GM21447 (cell line): ENCODE measurements at regions not wholly inside any gene's neighbourhood (a gene's known extent, or its start where the extent isn't known, plus 50 kb on each side); places are given as distances from the start of the nearest gene placed in this dataset.
"Not testable (repeated sequence)": the region's sequence is repeated elsewhere in the genome, so short reads cannot be mapped to it uniquely, and the experiment has no call there.

Experiments
- ATAC-seq: cut with Tn5 transposase; IDR thresholded peaks from one replicate; pipeline ENCODE4 v1.9.1; 2021; ENCODE audit not compliant: unreplicated experiment

DNA sequence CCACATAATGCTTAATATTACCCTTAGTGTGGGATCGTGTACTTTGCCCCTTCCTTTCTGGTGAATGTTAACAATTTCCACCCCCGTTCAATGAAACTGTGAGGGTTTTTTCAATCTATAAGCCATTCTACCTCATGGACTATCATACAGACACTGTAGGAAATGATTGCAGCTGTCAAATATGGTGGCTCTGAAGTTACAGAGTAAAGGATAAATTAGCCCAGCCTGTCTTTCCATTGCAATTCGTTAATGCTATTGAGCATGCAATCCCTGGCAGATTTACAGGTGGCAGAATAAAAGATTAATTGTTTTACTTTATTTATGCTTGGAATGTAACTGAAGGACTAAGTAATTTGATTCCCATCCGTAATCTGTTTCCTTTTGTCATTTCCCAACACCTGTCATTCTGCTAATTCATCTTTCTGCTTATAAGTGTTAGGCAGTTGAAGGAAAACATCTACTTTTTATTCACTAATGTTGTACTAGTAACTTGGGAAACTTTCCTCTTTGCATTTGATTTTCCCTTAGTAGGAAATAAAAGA, 1211.6 kb upstream of the LRRN3 start:
- ATAC-seq, result no peak

DNA sequence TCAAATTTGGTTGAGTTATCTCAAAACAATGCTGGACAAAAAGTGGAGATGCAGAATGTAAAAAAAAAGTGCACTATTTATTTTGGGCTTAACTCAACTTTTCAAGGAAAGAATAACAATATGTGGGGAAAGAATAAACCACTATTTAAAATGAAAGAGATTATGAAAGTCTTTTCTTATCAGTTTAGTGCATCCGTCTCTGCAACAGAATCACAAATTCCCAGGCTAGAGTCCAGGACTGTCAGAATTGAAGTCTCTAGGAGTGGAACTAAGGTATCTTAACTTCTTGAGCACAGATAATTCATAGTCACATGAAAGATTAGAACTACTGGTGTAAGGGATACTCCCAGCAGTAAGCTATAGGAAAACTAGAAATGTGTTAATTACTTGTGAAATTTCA, 1200.3 kb upstream of the LRRN3 start:
- no peak for ATAC-seq

DNA sequence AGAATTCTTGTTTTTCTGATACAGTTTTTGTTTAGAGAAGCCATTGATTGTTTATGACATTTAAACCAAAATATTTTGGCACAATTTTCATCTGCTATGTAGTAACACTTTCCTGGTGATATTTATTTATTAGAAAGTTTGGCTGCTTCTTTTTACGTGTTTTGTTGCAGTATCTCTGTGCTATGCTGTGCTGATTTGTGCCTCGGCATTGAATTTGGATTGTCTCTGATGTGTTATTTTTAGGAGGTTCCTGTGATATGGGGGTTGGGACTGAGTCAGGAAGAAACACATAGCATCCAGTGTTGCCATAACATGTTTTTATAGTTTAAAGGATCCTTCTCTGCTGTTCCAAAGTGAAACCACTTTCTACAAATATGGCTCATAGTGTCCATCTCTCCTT, 1197.7 kb upstream of the LRRN3 start:
- ATAC-seq, result no peak

DNA sequence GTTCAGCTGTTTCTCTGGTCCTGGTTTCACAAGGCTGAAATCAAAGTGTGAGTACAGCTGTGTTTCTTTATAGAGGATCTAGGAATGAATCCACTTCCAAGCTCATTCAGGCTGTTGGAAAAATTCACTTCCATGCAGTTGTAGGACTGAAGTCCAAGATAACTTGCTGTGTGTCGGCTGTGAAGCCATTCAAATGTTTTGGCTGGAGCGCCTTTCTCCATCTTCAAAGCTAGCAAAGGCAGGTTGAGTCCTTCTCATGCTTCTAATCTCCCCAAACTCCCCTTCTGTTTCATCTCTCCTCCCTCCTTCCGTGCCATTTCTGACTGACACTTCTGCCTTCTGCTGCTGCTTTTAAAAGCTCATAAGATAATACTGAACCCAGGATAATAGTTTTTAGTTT, 1195.4 kb upstream of the LRRN3 start:
- no peak for ATAC-seq

DNA sequence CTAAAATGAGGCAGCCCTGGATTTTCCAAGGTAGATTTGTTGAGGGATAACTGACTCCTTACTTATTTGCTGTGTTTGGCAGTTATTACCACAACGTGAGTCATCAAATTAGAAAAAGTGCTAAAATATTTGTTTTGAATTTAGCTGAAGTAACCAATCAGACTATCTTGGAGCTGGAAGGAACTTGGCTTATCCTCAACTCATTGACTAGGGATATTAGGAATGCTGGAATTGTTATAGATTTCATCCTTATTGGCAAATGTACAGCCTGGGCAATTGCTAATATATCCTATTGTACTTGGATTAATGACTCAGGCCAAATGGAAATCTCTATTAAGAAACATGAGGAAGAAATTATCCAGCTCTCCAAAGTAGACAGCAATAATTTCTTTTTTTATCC, 1189.0 kb upstream of the LRRN3 start:
- ATAC-seq, result no peak

DNA sequence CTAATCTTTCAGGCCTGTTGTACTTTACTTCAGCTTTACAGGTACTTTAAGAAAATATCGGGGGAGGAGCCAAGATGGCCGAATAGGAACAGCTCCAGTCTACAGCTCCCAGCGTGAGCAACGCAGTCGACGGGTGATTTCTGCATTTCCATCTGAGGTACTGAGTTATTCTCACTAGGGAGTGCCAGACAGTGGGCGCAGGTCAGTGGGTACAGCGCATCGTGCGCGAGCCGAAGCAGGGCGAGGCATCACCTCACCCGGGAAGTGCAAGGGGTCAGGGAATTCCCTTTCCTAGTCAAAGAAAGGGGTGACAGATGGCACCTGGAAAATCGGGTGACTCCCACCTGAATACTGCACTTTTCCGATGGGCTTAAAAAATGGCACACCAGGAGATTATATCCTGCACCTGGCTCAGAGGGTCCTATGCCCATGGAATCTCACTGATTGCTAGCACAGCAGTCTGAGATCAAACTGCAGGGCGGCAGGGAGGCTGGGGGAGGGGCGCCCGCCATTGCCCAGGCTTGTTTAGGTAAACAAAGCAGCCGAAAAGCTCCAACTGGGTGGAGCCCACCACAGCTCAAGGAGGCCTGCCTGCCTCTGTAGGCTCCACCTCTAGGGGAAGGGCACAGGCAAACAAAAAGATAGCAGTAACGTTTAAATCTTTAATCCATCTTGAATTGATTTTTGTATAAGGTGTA, 1185.4 kb upstream of the LRRN3 start:
- not testable (repeated sequence) for ATAC-seq

DNA sequence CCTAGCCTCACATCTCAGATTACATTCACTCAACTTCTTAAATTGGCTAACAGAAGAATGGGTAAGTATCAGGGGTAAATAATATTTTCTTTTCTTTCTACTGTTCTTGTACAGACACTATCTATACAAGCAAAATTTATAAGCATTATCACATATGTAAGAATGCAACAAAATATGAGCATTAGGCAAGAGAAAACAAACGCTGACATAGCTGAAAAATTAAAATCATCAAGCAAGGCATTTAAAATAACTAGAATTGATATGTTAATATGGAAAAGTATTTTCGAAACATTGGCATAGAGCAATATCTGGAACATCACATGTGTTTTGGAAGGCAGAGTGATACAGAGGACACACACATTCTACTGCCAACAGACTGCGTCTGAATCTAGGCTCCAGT, 1175.3 kb upstream of the LRRN3 start:
- ATAC-seq, result no peak

DNA sequence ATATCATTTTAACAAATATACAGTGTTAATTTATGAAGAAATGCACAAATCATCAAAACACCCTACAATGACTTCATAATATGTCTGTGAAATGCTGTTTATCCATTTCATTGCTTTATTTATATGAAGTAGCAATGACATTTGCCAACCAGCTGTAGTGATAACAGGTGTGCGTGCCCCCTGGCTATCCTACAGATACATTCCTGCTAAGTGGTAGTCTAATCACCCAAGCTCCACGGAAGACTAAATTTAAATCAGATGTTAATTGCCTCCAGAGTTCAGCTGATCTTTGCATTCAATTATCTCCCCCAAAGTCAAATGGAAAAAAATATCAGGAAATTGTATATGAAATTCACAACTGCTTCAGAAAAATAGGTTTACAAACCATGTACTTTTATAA, 1164.2 kb upstream of the LRRN3 start:
- no peak for ATAC-seq

DNA sequence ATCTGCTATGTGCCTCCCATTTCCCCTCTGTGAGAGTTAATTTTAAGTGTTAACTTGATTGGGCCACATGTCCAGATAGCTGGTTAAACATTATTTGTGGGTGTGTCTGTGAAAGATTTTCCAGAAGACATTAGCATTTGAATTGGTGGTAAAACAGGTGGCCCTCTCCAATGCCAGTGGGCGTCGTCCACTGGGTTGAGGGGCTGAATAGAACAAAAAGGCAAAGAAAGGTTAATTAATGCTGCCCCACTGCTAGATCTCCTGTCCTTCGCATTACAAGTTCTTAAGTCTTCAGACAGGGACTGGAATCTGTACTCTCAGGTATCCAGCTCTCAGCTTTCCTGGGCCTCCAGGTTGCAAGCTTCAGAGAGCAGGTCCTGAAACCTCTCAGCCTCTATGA, 1160.9 kb upstream of the LRRN3 start:
- ATAC-seq, result no peak

DNA sequence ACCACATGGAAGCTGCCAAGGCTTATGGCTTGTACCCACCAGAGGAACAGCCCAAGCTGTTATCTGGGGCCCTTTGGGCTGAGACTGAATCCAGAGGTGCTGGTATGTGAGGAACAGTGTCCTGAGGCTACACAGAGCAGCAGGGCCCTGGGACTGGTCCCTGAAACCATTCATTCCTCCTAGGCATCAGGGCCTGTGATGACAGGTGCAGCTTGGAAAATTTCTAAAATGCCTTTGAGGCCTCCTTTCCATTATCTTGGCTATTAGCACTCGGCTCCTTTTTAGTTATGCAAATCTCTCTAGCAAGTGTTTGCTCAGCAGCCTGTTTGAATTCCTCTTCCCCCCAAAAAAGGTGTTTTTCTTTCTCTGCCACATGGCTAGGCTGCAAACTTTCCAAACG, 1151.7 kb upstream of the LRRN3 start:
- no peak for ATAC-seq

DNA sequence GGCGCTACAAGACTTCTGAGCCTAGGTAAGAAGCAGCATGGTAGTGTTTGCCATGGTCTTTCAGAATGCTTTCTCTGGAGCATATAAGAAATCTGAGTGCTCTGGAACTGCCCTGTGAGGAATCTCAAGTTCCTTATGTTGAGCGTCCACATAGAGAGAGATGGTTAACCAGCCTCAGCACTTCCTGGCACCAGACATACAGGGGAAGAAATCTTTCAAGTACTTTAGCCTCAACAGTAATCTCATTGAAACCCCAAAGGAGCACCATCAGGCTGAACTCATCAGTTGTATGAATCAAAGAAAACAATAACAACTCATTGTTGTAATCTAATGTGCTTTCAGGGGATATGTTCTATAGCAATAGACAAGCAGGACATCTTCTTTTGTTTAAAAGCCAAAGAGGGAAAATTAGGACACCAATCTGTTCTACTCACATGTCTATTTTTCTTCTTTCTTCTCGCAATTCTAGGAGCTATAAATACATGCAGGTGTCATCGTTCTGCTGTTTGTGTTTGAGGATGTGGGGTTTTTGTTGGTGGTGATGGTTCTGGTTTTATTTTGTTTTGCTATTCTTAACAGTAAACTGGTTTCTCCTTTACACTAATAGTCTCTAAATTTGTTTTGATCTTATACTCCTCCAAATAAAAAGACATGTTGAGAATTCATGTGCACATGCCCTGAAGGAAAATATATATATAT, 1145.0 kb upstream of the LRRN3 start:
- no peak for ATAC-seq

DNA sequence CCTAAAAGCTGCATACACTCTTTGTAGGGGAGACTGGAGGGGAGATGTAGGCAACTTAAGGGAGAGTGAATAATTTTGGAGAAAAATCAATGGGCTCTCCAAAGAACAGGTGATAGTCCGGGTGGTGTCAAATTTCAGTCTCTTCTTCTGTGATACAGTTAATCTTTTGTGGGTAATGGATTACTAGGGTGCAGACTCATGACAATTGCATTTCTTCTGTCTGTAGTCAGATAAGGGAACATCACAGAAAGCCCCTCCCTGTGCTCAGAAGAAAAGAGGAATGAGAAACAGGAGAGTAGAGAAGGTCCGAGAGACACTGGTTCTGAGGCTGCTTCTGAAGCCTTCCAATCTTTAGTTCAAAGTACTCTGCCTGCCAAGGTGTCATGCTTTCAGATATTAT, 1140.7 kb upstream of the LRRN3 start:
- no peak for ATAC-seq

DNA sequence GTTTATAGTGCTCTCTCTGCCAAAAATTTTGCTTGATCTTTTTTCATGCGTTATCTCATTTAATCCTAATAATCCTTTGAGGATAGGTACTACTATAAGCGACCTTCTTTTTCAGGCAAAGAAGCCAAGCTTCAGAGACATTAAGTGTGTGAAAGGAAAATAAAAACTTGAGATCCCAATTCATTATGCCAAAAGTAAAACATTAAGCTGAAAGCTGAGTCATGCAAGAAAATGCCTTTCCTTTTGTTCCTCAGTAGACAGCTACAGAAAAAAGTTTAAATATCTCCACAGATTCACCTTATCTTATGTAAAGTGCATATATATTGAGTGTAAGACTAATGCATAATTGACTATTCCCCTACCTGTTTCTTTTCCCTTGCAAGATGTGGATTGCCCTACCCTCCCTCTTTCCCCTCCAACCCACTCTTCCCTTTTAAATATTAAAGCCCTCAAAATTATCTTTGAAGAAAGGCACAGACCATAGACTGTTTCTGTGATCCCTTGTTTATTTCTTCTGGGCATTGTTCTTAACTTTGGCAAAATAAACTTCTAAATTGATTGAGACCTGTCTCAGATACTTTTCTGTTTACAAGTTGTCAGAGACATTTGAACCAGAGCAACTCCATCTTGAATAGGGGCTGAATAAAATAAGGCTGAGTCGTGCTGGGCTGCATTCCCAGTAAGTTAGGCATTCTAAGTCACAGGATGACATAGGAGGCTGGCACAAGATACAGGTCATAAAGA, 1139.9 kb upstream of the LRRN3 start:
- no peak for ATAC-seq

DNA sequence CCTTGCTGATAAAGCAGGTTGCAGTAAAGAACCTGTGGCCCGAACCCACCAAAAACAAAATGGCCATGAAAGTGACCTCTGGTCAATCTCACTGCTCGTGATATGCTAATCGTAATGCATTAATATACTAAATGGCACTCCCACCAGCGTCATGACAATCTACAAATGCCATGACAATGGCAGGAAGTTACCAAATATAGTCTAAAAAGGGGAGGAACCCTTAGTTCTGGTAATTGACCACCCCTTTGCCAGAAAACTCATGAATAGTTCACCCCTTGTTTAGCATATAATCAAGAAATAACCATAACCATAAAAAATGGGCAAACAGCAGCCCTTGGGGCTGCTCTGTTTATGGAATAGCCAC, 1139.4 kb upstream of the LRRN3 start:
- no peak for ATAC-seq

DNA sequence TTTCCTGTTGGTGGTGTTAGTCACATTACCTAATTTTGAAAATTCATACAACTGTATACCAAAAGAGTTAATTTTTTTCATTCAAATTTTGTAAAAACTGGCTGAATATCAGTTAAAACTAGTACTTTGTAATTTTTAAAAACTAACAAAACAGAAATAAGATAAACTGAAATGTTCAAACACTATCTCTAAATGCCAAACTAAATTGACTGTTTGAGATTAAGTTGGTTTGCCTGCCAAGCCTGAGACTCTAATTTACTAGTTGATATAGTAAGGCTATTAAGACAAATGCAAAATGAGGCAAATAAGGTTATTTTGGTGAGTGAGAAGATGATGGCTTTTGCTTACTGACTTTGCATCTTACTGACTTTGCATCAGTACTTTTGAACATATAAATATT, 1134.9 kb upstream of the LRRN3 start:
- ATAC-seq, result no peak

DNA sequence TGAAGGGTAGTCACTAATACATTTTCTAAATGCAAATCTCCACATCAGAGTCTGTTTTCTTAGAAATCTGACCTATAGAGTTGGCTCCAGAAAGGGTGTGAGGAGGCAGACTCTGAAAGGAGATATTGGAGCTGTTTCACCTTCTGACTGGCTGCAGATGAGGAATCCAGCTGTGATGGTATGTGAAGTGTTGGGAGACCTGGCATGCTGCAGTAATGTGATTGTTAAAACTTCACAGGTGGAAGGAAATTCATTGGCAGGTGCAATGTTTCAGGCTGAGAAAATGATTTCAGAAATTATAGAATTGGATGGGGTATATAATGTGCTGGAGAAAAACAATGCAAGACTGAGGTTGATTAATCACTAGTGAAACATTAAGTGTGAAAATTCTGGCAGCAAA, 1134.0 kb upstream of the LRRN3 start:
- no peak for ATAC-seq

DNA sequence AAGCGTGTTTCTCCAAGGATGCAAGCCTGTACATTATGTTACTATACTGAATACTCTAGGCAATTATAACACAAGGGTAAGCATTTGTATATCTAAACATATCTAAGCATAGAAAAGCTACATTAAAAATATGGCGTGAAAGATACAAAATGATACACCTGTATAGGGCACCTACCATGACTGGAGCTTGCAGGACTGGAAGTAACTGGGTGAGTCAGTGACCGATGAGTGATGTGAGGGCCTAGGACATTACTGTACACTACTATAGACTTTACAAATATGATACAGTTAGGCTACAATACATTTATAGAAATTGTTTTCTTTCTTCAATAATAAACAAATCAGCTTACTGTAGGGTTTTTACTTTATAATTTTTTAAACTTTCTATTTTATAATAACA, 1127.2 kb upstream of the LRRN3 start:
- ATAC-seq, result no peak

DNA sequence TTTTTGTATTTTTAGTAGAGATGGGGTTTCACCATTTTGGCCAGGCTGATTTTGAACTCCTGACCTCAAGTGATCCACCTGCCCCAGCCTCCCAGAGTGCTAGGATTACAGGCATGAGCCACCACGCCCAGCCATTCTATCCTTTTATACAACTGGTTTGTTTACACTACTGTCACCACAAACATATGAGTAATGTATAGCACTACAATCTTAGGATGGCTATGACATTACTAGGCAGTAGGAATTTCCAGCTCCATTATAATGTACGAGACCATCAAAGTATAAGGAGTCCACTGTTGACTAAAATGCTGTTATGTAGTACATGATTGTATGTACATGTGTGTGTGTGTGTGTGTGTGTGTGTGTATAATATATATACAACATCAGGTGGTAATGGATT, 1126.1 kb upstream of the LRRN3 start:
- no peak for ATAC-seq

DNA sequence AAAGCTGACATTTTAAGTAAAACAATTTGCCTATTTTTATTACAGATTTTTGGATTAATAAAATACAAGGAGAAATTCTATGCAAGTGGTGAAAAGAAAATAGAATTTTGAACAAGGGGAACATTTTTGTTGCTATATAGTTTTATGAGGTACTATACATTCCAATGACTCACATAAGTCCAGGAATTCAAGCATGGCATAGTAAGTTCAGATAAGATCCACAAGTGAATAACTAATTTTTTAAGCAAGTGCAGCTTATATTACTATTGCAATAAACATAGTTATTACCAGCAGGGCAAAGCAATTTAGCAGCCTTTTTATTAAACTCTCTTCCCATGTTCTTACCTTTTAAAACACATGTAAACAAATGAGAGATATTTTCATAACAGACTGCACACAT, 1123.5 kb upstream of the LRRN3 start:
- ATAC-seq, result no peak

DNA sequence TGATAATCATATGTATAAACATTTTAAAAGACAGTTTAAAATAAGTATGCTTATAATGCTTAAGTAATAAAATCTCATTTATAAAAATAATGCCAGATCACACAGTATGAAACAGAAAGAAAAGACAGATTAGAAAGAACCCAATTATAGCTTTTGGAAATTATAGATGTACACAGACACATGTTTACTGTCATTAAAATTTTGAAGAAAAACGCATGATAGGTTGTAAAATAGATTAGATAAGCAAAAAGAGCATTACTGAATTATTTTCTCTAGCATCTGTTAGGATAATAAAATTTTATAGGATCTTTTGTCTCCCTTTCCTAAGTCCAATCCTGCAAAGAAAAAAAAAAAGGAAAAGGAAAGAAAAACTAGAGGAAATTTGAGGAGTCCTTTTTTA, 1107.3 kb upstream of the LRRN3 start:
- no peak for ATAC-seq

DNA sequence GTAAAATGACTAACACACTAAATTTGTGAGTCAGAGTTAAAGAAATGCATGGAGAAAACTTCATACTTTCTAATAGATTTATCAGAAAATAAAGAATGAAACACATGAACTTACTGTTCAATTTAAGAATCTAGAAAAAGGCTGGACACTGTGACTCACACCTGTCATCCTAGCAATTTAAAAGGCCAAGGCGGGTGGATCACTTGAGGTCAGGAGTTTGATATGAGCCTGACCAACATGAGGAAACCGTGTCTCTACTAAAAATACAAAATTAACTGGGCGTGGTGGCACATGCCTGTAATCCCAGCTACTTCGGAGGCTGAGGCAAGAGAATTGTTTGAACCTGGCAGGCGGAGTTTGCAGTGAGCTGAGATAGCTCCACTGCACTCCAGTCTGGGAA, 1106.2 kb upstream of the LRRN3 start:
- no peak for ATAC-seq

DNA sequence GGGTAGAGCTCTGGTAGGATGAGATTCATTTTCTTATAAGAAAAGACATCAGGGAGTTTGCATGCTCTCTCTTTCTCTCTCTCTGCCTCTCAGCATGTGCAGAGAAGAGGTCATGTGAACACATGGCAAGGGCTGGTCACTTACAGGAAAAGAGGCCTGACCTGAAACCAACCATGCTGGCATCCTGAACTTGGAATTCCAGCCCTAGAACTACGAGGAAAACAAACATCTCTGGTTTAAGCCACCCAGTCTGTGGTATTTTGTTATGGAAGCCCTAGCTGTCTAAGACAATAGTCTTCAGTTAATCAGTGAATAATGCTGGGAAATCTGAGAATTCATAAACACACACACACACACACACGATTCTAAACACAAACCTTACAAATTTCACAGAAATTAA, 1104.2 kb upstream of the LRRN3 start:
- no peak for ATAC-seq
